SU-DHL-6 (cell line): ENCODE measurements at regions not wholly inside any gene's neighbourhood (a gene's known extent, or its start where the extent isn't known, plus 50 kb on each side); places are given as distances from the start of the nearest gene placed in this dataset.

Experiments used
- H2AFZ ChIP-seq: fragments of 200-600 bp; sonication (generic); 2 replicates; pipeline ENCODE4 v1.6.1; 2014; ENCODE audit warnings: low read depth, mild to moderate bottlenecking, moderate library complexity, mixed read lengths, antibody characterized with exemption, low read length; ENCODE audit not compliant: severe bottlenecking
- H3F3A ChIP-seq: fragments of 200-600 bp; shearing (Covaris generic); 2 replicates; pipeline ENCODE4 v1.6.0; 2016; ENCODE audit warnings: antibody characterized with exemption, mild to moderate bottlenecking; ENCODE audit not compliant: insufficient read depth
- H3K27ac ChIP-seq: fragments of 200-600 bp; sonication (generic); 2 replicates; pipeline ENCODE4 v1.5.1; 2016; ENCODE audit warnings: low read depth, mild to moderate bottlenecking, low read length, moderate library complexity, mixed read lengths
- H3K27me3 ChIP-seq: fragments of 200-600 bp; sonication (generic), shearing (Covaris generic); 2 replicates; pipeline ENCODE4 v1.6.0; 2014; ENCODE audit warnings: mild to moderate bottlenecking, low read length
- H3K36me3 ChIP-seq: fragments of 200-600 bp; sonication (generic); 2 replicates; pipeline ENCODE4 v1.6.1; 2014; ENCODE audit warnings: mild to moderate bottlenecking, low read length, mixed read lengths
- H3K4me2 ChIP-seq: fragments of 300-600, 200-600 bp; shearing (Covaris generic), sonication (generic); 2 replicates; pipeline ENCODE4 v1.6.0; 2014; ENCODE audit warnings: low read length, low read depth, mild to moderate bottlenecking; ENCODE audit not compliant: poor library complexity, severe bottlenecking
- H3K4me3 ChIP-seq: fragments of 200-600 bp; sonication (generic); 2 replicates; pipeline ENCODE4 v1.5.1; 2014; ENCODE audit warnings: antibody characterized with exemption, low read length, mild to moderate bottlenecking, mixed read lengths; ENCODE audit not compliant: insufficient read depth, poor library complexity, severe bottlenecking
- H3K79me2 ChIP-seq: fragments of 200-600 bp; sonication (generic); 2 replicates; pipeline ENCODE4 v1.6.1; 2014; ENCODE audit warnings: mild to moderate bottlenecking, low read length, moderate library complexity; ENCODE audit not compliant: insufficient read depth
- H3K9ac ChIP-seq: fragments of 200-600 bp; sonication (generic); 2 replicates; pipeline ENCODE4 v1.7.0; 2014; ENCODE audit warnings: mild to moderate bottlenecking, low read length
- H3K9me2 ChIP-seq: fragments of 200-600 bp; sonication (generic); replicated peaks from 2 replicates; pipeline ENCODE4 v1.6.1; 2014; ENCODE audit warnings: low read length; ENCODE audit not compliant: insufficient read depth
- H3K9me3 ChIP-seq: fragments of 200-600 bp; sonication (generic); 2 replicates; pipeline ENCODE4 v1.6.1; 2014; ENCODE audit warnings: low read length, mixed read lengths; ENCODE audit not compliant: insufficient read depth
- H4K20me1 ChIP-seq: fragments of 200-600 bp; sonication (generic); 2 replicates; pipeline ENCODE4 v1.6.1; 2014; ENCODE audit warnings: low read depth, mild to moderate bottlenecking, antibody characterized with exemption, low read length, moderate library complexity, mixed read lengths
- EZH2phosphoT487 ChIP-seq: fragments of 200-600 bp; sonication (generic), shearing (Covaris generic); conservative IDR thresholded peaks from 2 replicates; pipeline ENCODE4 v1.6.1; 2018; ENCODE audit warnings: mild to moderate bottlenecking, antibody characterized with exemption, low read length, moderate library complexity, mixed read lengths
- TF ChIP-seq, protein P1 (sequence below): fragments of 200-600 bp; sonication (generic); IDR thresholded peaks from one replicate; pipeline ENCODE4 v1.5.1; 2017; ENCODE audit warnings: antibody characterized with exemption, mild to moderate bottlenecking, low read length, moderate library complexity; ENCODE audit not compliant: insufficient read depth, poor library complexity, severe bottlenecking

DNA sequence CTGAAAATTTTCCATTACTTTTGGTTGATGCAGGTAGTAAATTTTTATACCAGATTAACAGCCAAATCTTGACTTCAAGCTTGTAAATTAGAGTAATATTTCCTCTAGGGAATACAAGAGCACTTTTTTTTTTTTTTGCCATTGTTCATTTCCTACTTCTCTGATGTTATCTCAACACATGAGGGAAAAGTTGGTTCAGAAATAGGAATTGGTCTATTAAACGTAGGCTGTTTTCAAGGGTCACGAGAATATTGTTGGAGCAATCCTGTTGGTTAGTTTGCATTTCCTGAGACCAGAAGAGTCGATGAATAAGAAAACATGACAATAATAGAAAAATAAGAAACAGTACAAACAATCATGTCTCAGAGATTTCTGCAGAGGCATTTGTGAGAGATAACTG is 453.9 kb upstream of the CCDC179 start:
- Histone ChIP-seq H3K4me2 (no peak overlapping the region), H3F3A (no peaks in the 10 kb centered on the region), H3K36me3 (no peaks in the 10 kb centered on the region), H3K9me2 (no peaks in the 10 kb centered on the region), H3K27ac (no peak overlapping the region), H3K9ac (no peak overlapping the region), H3K27me3 (no peaks in the 10 kb centered on the region), H3K79me2 (no peaks in the 10 kb centered on the region), H3K9me3 (no peaks in the 10 kb centered on the region; the same call in 1 of the 2 replicates), H4K20me1 (no peaks in the 10 kb centered on the region), H2AFZ (no peak overlapping the region), H3K4me3 (no peak overlapping the region)
- TF ChIP-seq EZH2phosphoT487 = no peak
- TF ChIP-seq, protein P1, sequence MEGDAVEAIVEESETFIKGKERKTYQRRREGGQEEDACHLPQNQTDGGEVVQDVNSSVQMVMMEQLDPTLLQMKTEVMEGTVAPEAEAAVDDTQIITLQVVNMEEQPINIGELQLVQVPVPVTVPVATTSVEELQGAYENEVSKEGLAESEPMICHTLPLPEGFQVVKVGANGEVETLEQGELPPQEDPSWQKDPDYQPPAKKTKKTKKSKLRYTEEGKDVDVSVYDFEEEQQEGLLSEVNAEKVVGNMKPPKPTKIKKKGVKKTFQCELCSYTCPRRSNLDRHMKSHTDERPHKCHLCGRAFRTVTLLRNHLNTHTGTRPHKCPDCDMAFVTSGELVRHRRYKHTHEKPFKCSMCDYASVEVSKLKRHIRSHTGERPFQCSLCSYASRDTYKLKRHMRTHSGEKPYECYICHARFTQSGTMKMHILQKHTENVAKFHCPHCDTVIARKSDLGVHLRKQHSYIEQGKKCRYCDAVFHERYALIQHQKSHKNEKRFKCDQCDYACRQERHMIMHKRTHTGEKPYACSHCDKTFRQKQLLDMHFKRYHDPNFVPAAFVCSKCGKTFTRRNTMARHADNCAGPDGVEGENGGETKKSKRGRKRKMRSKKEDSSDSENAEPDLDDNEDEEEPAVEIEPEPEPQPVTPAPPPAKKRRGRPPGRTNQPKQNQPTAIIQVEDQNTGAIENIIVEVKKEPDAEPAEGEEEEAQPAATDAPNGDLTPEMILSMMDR = no peak

DNA sequence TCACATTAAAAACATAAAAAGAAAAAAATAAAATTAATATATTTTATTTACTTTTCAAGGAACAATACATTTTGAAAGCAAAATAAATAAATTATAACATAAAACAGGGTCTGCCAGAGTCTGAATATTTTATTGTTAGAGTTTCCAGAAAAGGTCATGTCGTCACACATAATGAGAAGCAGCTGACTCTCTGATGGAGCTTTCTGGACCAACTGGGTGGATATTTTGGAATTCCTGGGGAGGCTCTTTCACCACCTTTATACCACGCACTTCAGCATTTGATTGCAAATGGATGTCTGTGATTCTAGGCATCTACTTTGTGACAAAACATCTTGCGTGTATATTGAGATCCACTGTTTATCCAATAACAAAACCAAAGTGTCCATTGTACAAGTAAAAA is 455.0 kb upstream of the CCDC179 start:
- Histone ChIP-seq H3K4me2 (no peak overlapping the region), H3K36me3 (no peaks in the 10 kb centered on the region), H3K9me2 (no peaks in the 10 kb centered on the region; the same call in 1 of the 2 replicates), H2AFZ (no peak overlapping the region), H3K27ac (no peak overlapping the region), H4K20me1 (no peaks in the 10 kb centered on the region), H3K79me2 (no peaks in the 10 kb centered on the region), H3F3A (no peaks in the 10 kb centered on the region), H3K9ac (no peak overlapping the region), H3K4me3 (no peak overlapping the region), H3K9me3 (no peaks in the 10 kb centered on the region; the same call in 1 of the 2 replicates), H3K27me3 (no peaks in the 10 kb centered on the region)
- TF ChIP-seq, protein P1 = no peak
- no peak for TF ChIP-seq EZH2phosphoT487

DNA sequence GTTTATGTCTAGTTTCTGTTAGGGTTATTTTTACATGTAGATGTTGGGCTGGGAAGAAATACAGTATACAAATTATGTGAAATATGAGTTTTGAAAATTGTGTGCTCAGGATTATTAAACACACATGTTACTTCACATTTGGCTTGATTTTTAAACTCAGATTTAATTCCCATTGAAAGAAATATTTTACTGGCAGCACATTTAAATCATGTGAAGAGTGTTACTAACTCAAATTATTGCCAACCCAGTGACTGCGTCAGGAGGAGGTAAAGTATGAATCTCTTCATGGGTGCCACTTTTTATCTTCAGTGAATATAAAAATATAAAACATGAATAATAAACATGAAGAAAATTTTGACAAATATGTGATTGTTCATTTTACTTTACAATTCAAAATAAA is 457.5 kb upstream of the CCDC179 start:
- Histone ChIP-seq H3K27me3 (no peaks in the 10 kb centered on the region), H4K20me1 (no peaks in the 10 kb centered on the region), H3K79me2 (no peaks in the 10 kb centered on the region), H3K4me3 (no peak overlapping the region), H3K27ac (no peak overlapping the region), H3F3A (no peaks in the 10 kb centered on the region), H3K36me3 (no peaks in the 10 kb centered on the region), H3K9ac (no peak overlapping the region), H3K9me3 (no peaks in the 10 kb centered on the region; the same call in 1 of the 2 replicates), H3K4me2 (no peak overlapping the region), H2AFZ (no peak overlapping the region), H3K9me2 (no peaks in the 10 kb centered on the region; the same call in 1 of the 2 replicates)
- TF ChIP-seq, protein P1 = no peak
- no peak for TF ChIP-seq EZH2phosphoT487
